ENCODE measurements at regions not wholly inside any gene's neighbourhood (a gene's known extent, or its start where the extent isn't known, plus 50 kb on each side); places are given as distances from the start of the nearest gene placed in this dataset.

DNA sequence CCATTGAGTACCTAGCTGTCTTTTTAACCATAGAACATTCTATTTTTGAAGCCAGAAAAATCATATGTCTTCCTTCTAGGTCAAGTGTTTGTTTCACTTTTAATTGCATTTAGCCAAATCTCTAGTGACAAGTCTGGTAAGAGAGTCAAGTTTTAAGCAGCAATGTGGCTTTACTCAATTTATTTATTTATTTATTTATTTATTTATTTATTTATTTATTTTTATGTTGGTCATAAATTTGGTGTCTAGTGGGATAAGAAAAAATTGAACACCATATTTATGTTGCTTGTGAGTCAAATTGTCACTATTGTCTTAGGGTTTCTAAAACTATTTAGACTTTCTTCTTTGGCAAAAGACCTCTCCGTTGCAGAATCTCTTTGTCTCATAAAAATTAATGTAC lies 174.5 kb upstream of the BCHE start:
- TF ChIP-seq, protein P1, sequence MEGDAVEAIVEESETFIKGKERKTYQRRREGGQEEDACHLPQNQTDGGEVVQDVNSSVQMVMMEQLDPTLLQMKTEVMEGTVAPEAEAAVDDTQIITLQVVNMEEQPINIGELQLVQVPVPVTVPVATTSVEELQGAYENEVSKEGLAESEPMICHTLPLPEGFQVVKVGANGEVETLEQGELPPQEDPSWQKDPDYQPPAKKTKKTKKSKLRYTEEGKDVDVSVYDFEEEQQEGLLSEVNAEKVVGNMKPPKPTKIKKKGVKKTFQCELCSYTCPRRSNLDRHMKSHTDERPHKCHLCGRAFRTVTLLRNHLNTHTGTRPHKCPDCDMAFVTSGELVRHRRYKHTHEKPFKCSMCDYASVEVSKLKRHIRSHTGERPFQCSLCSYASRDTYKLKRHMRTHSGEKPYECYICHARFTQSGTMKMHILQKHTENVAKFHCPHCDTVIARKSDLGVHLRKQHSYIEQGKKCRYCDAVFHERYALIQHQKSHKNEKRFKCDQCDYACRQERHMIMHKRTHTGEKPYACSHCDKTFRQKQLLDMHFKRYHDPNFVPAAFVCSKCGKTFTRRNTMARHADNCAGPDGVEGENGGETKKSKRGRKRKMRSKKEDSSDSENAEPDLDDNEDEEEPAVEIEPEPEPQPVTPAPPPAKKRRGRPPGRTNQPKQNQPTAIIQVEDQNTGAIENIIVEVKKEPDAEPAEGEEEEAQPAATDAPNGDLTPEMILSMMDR (IDR thresholded peaks at IDR 0.05), result no peak
- no peak for TF ChIP-seq POLR2AphosphoS5 (IDR thresholded peaks at IDR 0.05)

Data from esophagus muscularis mucosa (tissue), 3 donors.